ENCODE measurements at regions not wholly inside any gene's neighbourhood (a gene's known extent, or its start where the extent isn't known, plus 50 kb on each side); places are given as distances from the start of the nearest gene placed in this dataset.

GRCh38 chr2:176956791-176957190 lies 255.8 kb upstream of the HNRNPA3 start:
- TF ChIP-seq ESRRG (CRISPR knock-in tag; IDR thresholded peaks at IDR 0.05) (no peak), CSRNP3 (CRISPR knock-in tag; IDR thresholded peaks at IDR 0.05) (no peak), PATZ1 (CRISPR knock-in tag; IDR thresholded peaks at IDR 0.05; ENCODE audit: borderline replicate concordance) (no peak), TOX (CRISPR knock-in tag; IDR thresholded peaks at IDR 0.05; ENCODE audit: borderline replicate concordance) (no peak), ZC3H10 (CRISPR knock-in tag; IDR thresholded peaks at IDR 0.05) (no peak), ZFP3 (CRISPR knock-in tag; IDR thresholded peaks at IDR 0.05) (no peak), CREB5 (CRISPR knock-in tag; IDR thresholded peaks at IDR 0.05; ENCODE audit: low read depth) (no peak), ZFP30 (CRISPR knock-in tag; IDR thresholded peaks at IDR 0.05) (no peak), ISL1 (CRISPR knock-in tag; IDR thresholded peaks at IDR 0.05) (no peak), ZNF70 (CRISPR knock-in tag; IDR thresholded peaks at IDR 0.05) (no peak), POU6F1 (CRISPR knock-in tag; IDR thresholded peaks at IDR 0.05; ENCODE audit: borderline replicate concordance, low read depth) (no peak), RARB (CRISPR knock-in tag; IDR thresholded peaks at IDR 0.05) (no peak), TCF4 (CRISPR knock-in tag; IDR thresholded peaks at IDR 0.05; ENCODE audit: borderline replicate concordance) (no peak), TSHZ2 (CRISPR knock-in tag; IDR thresholded peaks at IDR 0.05) (no peak), ARNTL (CRISPR knock-in tag; IDR thresholded peaks at IDR 0.05; ENCODE audit: borderline replicate concordance, low read depth) (no peak), ZNF565 (CRISPR knock-in tag; conservative IDR thresholded peaks at IDR 0.05; ENCODE audit: low read depth) (no peak), CSDC2 (CRISPR knock-in tag; IDR thresholded peaks at IDR 0.05) (no peak), PPARA (CRISPR knock-in tag; IDR thresholded peaks at IDR 0.05; ENCODE audit: borderline replicate concordance) (no peak), SNAI2 (CRISPR knock-in tag; IDR thresholded peaks at IDR 0.05) (no peak)
- no peak for ATAC-seq

GRCh38 chr2:176959614-176960013 lies 253.0 kb upstream of the HNRNPA3 start:
- ATAC-seq: no peak
- TF ChIP-seq ZNF565 (CRISPR knock-in tag; conservative IDR thresholded peaks at IDR 0.05; ENCODE audit: low read depth) (no peak), ISL1 (CRISPR knock-in tag; IDR thresholded peaks at IDR 0.05) (no peak), ZNF8 (CRISPR knock-in tag; IDR thresholded peaks at IDR 0.05) (no peak), POU6F1 (CRISPR knock-in tag; IDR thresholded peaks at IDR 0.05; ENCODE audit: borderline replicate concordance, low read depth) (no peak), ARNTL (CRISPR knock-in tag; IDR thresholded peaks at IDR 0.05; ENCODE audit: borderline replicate concordance, low read depth) (no peak), ZC3H10 (CRISPR knock-in tag; IDR thresholded peaks at IDR 0.05) (no peak), CSDC2 (CRISPR knock-in tag; IDR thresholded peaks at IDR 0.05) (no peak), GLIS3 (CRISPR knock-in tag; IDR thresholded peaks at IDR 0.05) (no peak), ZFP30 (CRISPR knock-in tag; IDR thresholded peaks at IDR 0.05) (no peak), ZFP3 (CRISPR knock-in tag; IDR thresholded peaks at IDR 0.05) (no peak), TOX (CRISPR knock-in tag; IDR thresholded peaks at IDR 0.05; ENCODE audit: borderline replicate concordance) (no peak), ESRRG (CRISPR knock-in tag; IDR thresholded peaks at IDR 0.05) (no peak), SNAI2 (CRISPR knock-in tag; IDR thresholded peaks at IDR 0.05) (no peak)
